ENCODE measurements at regions not wholly inside any gene's neighbourhood (a gene's known extent, or its start where the extent isn't known, plus 50 kb on each side); places are given as distances from the start of the nearest gene placed in this dataset.

- DNase-seq (ENCODE audit: low spot score), result no peak
- H3K4me1 Mint-ChIP-seq (ENCODE audit: low read depth), result no peaks in the 10 kb centered on the region
- no peak for TF ChIP-seq CTCF (IDR thresholded peaks at IDR 0.05)
- no peak overlapping the region for H3K27ac Mint-ChIP-seq (ENCODE audit: unreplicated experiment)
- H3K4me3 Mint-ChIP-seq (ENCODE audit: unreplicated experiment), result no peak overlapping the region
- H3K36me3 Mint-ChIP-seq (ENCODE audit: low read depth), result no peaks in the 10 kb centered on the region
- no peaks in the 10 kb centered on the region for H3K9me3 Mint-ChIP-seq (ENCODE audit: low read depth)
- H3K27me3 Mint-ChIP-seq (ENCODE audit: low read depth), result peaks cover 2% of the 10 kb centered on the region
Measured at GRCh38 chr11:114880442-114880841, 202.1 kb downstream of the NXPE2 start.

- H3K27ac Mint-ChIP-seq (ENCODE audit: unreplicated experiment), result no peak overlapping the region
- no peak overlapping the region for H3K4me3 Mint-ChIP-seq (ENCODE audit: unreplicated experiment)
- DNase-seq (ENCODE audit: low spot score), result no peak
- no peaks in the 10 kb centered on the region for H3K4me1 Mint-ChIP-seq (ENCODE audit: low read depth)
- no peaks in the 10 kb centered on the region for H3K27me3 Mint-ChIP-seq (ENCODE audit: low read depth)
- no peaks in the 10 kb centered on the region for H3K9me3 Mint-ChIP-seq (ENCODE audit: low read depth)
- no peaks in the 10 kb centered on the region for H3K36me3 Mint-ChIP-seq (ENCODE audit: low read depth)
- TF ChIP-seq CTCF (IDR thresholded peaks at IDR 0.05), result no peak
Measured at GRCh38 chr11:114883472-114883871, 205.1 kb downstream of the NXPE2 start.

GRCh38 chr11:114886644-114887265, 208.4 kb downstream of the NXPE2 start:
- H3K9me3 Mint-ChIP-seq (ENCODE audit: low read depth), result peaks cover 3% of the 10 kb centered on the region
- no peak for TF ChIP-seq CTCF (IDR thresholded peaks at IDR 0.05)
- no peaks in the 10 kb centered on the region for H3K4me1 Mint-ChIP-seq (ENCODE audit: low read depth)
- H3K27ac Mint-ChIP-seq (ENCODE audit: unreplicated experiment), result no peak overlapping the region
- no peak for DNase-seq (ENCODE audit: low spot score)
- peaks cover 5% of the 10 kb centered on the region for H3K27me3 Mint-ChIP-seq (ENCODE audit: low read depth)
- H3K4me3 Mint-ChIP-seq (ENCODE audit: unreplicated experiment), result no peak overlapping the region
- H3K36me3 Mint-ChIP-seq (ENCODE audit: low read depth), result no peaks in the 10 kb centered on the region

GRCh38 chr11:114889594-114890011, 211.3 kb downstream of the NXPE2 start:
- TF ChIP-seq CTCF (IDR thresholded peaks at IDR 0.05), result no peak
- Mint-ChIP-seq H3K27me3 (ENCODE audit: low read depth) (peaks cover 9% of the 10 kb centered on the region), H3K36me3 (ENCODE audit: low read depth) (no peaks in the 10 kb centered on the region), H3K9me3 (ENCODE audit: low read depth) (peaks cover 3% of the 10 kb centered on the region), H3K4me1 (ENCODE audit: low read depth) (no peaks in the 10 kb centered on the region), H3K27ac (ENCODE audit: unreplicated experiment) (no peak overlapping the region), H3K4me3 (ENCODE audit: unreplicated experiment) (no peak overlapping the region)
- no peak for DNase-seq (ENCODE audit: low spot score)

- TF ChIP-seq CTCF (IDR thresholded peaks at IDR 0.05), result no peak
- Mint-ChIP-seq H3K4me3 (ENCODE audit: unreplicated experiment) (no peak overlapping the region), H3K36me3 (ENCODE audit: low read depth) (no peaks in the 10 kb centered on the region), H3K9me3 (ENCODE audit: low read depth) (peaks cover 3% of the 10 kb centered on the region), H3K4me1 (ENCODE audit: low read depth) (no peaks in the 10 kb centered on the region), H3K27me3 (ENCODE audit: low read depth) (peaks cover 11% of the 10 kb centered on the region), H3K27ac (ENCODE audit: unreplicated experiment) (no peak overlapping the region)
- no peak for DNase-seq (ENCODE audit: low spot score)
Measured at GRCh38 chr11:114890038-114890437, 211.7 kb downstream of the NXPE2 start.
